KMS-11 (cell line): ENCODE measurements at regions not wholly inside any gene's neighbourhood (a gene's known extent, or its start where the extent isn't known, plus 50 kb on each side); places are given as distances from the start of the nearest gene placed in this dataset.

Experiments
- H2AFZ ChIP-seq: fragments of 200-600 bp; sonication (generic); 2 replicates; pipeline ENCODE4 v1.6.1; 2016; ENCODE audit warnings: antibody characterized with exemption, mixed run types, low read depth
- H3K27ac ChIP-seq: fragments of 200-600 bp; sonication (generic); 2 replicates; pipeline ENCODE4 v1.6.1; 2016; ENCODE audit warnings: mild to moderate bottlenecking, mixed run types
- H3K27me3 ChIP-seq: fragments of 200-600 bp; sonication (generic); 2 replicates; pipeline ENCODE4 v1.6.1; 2017; ENCODE audit warnings: mild to moderate bottlenecking, low read depth, mixed run types, moderate library complexity; ENCODE audit not compliant: insufficient read depth
- H3K36me3 ChIP-seq: fragments of 200-600 bp; sonication (generic); 2 replicates; pipeline ENCODE4 v1.6.1; 2017; ENCODE audit warnings: mild to moderate bottlenecking, mixed run types; ENCODE audit not compliant: insufficient read depth
- H3K4me1 ChIP-seq: fragments of 200-600 bp; sonication (generic); 2 replicates; pipeline ENCODE4 v1.6.1; 2016; ENCODE audit warnings: mild to moderate bottlenecking, low read depth, mixed run types; ENCODE audit not compliant: poor library complexity, severe bottlenecking
- H3K4me2 ChIP-seq: fragments of 200-600 bp; sonication (generic); 2 replicates; pipeline ENCODE4 v1.7.0; 2016; ENCODE audit warnings: mild to moderate bottlenecking, mixed run types
- H3K4me3 ChIP-seq: fragments of 200-600 bp; sonication (generic); IDR thresholded peaks from 2 replicates; pipeline ENCODE4 v1.6.1; 2017; ENCODE audit warnings: low read depth, low read length, mixed read lengths; ENCODE audit not compliant: insufficient read depth
- H3K79me2 ChIP-seq: fragments of 200-600 bp; sonication (generic); 2 replicates; pipeline ENCODE4 v1.6.1; 2016; ENCODE audit warnings: low read depth, mixed run types; ENCODE audit not compliant: insufficient read depth
- H3K9ac ChIP-seq: fragments of 200-600 bp; sonication (generic); 2 replicates; pipeline ENCODE4 v1.6.1; 2016; ENCODE audit warnings: mild to moderate bottlenecking, mixed run types
- H4K20me1 ChIP-seq: fragments of 200-600 bp; sonication (generic); 2 replicates; pipeline ENCODE4 v1.6.1; 2016; ENCODE audit warnings: mild to moderate bottlenecking, mixed run types; ENCODE audit not compliant: insufficient read depth
- CTCF ChIP-seq: fragments of 200-600 bp; sonication (generic); conservative IDR thresholded peaks from 2 replicates; pipeline ENCODE4 v1.6.1; 2017; ENCODE audit warnings: low read depth, mild to moderate bottlenecking, antibody characterized with exemption, low read length, moderate library complexity, mixed read lengths

GRCh38 chr18:8980918-8981317 lies 121.6 kb upstream of the NDUFV2 start:
- Histone ChIP-seq H3K9ac (no peak overlapping the region), H3K4me3 (no peak overlapping the region), H4K20me1 (no peaks in the 10 kb centered on the region), H3K79me2 (no peaks in the 10 kb centered on the region), H3K4me1 (no peaks in the 10 kb centered on the region), H3K27me3 (no peaks in the 10 kb centered on the region), H3K4me2 (no peak overlapping the region), H3K36me3 (no peaks in the 10 kb centered on the region), H2AFZ (no peak overlapping the region), H3K27ac (no peak overlapping the region)
- no peak for TF ChIP-seq CTCF

- Histone ChIP-seq H3K9ac (no peak overlapping the region), H4K20me1 (no peaks in the 10 kb centered on the region), H3K27me3 (no peaks in the 10 kb centered on the region), H3K4me2 (no peak overlapping the region), H3K4me1 (no peaks in the 10 kb centered on the region), H2AFZ (no peak overlapping the region), H3K36me3 (no peaks in the 10 kb centered on the region), H3K4me3 (no peak overlapping the region), H3K27ac (no peak overlapping the region), H3K79me2 (no peaks in the 10 kb centered on the region)
- no peak for TF ChIP-seq CTCF
Observed at GRCh38 chr18:8982416-8983183, 119.9 kb upstream of the NDUFV2 start.

GRCh38 chr18:8983195-8983594 lies 119.3 kb upstream of the NDUFV2 start:
- Histone ChIP-seq H4K20me1 (no peaks in the 10 kb centered on the region), H3K36me3 (no peaks in the 10 kb centered on the region), H3K4me1 (no peaks in the 10 kb centered on the region), H3K4me2 (no peak overlapping the region), H3K4me3 (no peak overlapping the region), H3K27ac (no peak overlapping the region), H3K27me3 (no peaks in the 10 kb centered on the region), H2AFZ (no peak overlapping the region), H3K9ac (no peak overlapping the region), H3K79me2 (no peaks in the 10 kb centered on the region)
- TF ChIP-seq CTCF, result no peak

GRCh38 chr18:8984131-8984721 lies 118.3 kb upstream of the NDUFV2 start:
- Histone ChIP-seq H3K4me3 (no peak overlapping the region), H3K27me3 (no peaks in the 10 kb centered on the region), H3K4me2 (no peak overlapping the region), H3K36me3 (no peaks in the 10 kb centered on the region), H3K27ac (no peak overlapping the region), H3K4me1 (no peaks in the 10 kb centered on the region), H4K20me1 (no peaks in the 10 kb centered on the region), H2AFZ (no peak overlapping the region), H3K9ac (no peak overlapping the region), H3K79me2 (no peaks in the 10 kb centered on the region)
- no peak for TF ChIP-seq CTCF
